GM21786 (cell line): ENCODE measurements at regions not wholly inside any gene's neighbourhood (a gene's known extent, or its start where the extent isn't known, plus 50 kb on each side); places are given as distances from the start of the nearest gene placed in this dataset.

Source experiments
- ATAC-seq: cut with Tn5 transposase; IDR thresholded peaks from one replicate; pipeline ENCODE4 v1.9.1; 2021; ENCODE audit not compliant: unreplicated experiment

DNA sequence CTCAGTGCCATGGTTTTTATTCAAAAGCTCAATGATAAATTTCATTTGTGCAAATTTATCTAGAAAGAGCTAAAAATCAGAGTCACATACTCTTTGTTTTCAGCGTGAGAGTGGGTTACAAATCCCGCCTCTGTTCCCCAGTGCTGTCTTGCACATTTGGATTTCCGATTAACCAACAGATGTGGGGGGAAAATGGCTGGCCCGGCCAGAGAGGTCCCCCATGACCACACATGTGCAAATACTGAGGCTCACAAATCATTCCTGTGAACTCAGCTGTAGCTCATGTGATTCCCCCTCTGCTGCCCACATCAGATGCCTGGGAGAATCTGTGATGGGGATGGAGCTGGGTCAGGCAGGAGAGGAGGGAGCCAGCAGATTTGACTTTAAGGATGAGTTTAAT is 168.7 kb downstream of the PAX1 start:
- no peak for ATAC-seq

GRCh38 chr20:21873291-21873690 is 167.8 kb downstream of the PAX1 start:
- no peak for ATAC-seq

DNA sequence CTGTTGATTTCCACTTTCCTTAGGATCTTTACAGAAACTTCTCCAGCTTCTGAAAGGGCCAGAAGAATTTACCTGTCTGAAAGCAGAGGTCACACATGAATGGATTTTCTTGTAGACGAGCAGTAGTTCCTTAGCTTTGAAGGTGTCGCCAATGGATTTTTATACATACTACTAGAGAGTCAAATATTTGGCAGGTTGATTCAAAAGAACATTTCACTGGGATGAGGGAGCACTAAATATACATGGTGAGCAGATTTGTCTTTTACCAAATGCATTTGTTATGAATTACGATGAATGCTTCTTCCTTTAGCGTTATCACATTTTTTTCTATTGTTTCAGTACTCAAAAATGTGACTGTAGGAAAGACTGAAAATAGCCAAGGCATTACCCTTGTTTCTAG is 162.3 kb downstream of the PAX1 start:
- no peak for ATAC-seq

GRCh38 chr20:21867353-21867752 is 161.9 kb downstream of the PAX1 start:
- ATAC-seq, result no peak

- no peak for ATAC-seq
Observed at GRCh38 chr20:21862956-21863355, 157.5 kb downstream of the PAX1 start.

DNA sequence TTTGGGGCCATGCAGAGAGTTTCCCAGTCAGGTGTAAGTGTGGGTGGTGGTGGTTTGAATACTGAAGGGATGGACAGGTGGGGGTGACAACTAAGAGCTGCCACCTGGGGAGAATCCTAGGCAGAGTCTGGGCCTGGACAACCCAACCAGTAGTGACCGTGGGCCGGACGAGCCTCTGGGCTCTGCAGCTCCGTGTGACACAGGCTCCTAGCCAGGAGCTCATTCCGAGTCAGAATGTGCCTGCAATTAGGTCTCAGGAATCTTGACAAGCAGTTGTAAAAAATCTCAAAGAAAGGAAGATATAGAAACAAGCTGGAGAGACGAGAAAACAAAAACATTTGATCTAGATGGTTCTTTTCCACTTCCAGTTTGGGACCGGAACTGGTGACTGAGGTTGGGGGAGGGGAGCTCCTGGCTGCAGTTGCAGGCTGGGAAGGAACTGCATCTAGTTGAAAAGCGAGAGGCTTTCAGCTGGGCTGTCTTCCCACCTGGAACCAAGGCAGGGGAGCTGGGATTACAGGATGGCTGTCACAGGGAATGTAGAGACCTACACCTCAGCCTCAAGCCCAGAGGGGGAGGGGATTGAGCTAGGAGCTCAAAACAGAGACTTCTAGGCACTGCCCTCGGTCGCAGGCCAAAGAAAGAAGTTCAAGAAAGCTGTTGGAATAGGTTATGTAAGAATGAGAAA is 156.9 kb downstream of the PAX1 start:
- no peak for ATAC-seq

DNA sequence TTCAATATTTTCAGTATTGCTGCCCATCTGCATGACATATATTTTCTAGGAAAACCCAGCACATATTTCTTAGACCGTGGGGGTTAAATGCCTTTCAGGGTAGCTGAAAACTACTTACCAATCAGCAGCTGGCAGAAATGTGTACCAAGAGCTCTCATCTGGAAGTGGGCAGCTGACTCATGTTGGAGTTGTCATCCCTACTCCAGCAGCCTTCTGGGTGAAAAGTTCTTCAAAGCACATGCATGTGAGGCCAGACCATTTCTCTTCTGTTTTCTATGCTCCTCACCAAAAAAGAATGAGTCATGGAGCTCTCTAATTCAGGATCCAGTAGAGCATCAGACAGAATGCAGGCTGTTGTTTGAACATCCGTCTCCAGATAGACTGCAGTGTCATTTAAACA is 135.5 kb downstream of the PAX1 start:
- no peak for ATAC-seq

DNA sequence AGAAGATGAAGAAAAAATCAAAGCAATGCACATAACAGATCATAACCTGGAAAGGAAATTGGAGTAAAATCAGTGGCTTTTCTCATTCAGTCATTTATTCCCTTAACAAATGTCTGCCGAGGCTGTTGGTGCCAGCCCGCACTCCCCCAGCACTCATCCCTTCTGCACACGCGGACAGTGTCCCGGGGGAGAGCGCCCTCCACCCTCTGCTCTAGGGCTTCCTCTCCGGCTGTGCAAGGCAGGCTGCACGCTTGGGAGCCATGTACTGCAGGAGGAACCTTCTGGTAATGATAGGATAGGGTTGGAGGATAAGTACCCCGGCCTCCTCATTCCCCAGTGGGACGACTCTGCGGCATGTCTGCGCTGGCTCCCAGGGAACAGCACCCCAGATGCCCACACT is 134.5 kb downstream of the PAX1 start:
- ATAC-seq, result no peak

- ATAC-seq, result no peak
Observed at GRCh38 chr20:21836346-21836745, 130.9 kb downstream of the PAX1 start.

DNA sequence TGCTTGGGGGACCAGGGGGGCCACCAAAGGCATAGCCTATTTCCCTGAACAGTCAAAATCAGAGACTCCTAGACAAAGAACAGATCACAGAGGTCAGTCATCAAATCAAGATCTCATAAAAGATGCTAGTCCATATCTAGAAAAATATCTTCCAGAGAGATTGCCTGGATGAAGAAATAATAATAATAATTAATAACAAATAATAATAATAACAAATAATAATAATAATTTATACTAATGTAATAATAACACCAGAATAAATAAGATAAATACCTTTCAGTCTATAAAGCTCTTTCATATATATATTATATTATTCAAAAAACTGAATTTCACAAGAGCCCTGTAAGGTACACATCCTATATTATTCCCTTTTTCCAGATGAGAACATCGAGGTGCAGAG is 129.6 kb downstream of the PAX1 start:
- ATAC-seq, result no peak

DNA sequence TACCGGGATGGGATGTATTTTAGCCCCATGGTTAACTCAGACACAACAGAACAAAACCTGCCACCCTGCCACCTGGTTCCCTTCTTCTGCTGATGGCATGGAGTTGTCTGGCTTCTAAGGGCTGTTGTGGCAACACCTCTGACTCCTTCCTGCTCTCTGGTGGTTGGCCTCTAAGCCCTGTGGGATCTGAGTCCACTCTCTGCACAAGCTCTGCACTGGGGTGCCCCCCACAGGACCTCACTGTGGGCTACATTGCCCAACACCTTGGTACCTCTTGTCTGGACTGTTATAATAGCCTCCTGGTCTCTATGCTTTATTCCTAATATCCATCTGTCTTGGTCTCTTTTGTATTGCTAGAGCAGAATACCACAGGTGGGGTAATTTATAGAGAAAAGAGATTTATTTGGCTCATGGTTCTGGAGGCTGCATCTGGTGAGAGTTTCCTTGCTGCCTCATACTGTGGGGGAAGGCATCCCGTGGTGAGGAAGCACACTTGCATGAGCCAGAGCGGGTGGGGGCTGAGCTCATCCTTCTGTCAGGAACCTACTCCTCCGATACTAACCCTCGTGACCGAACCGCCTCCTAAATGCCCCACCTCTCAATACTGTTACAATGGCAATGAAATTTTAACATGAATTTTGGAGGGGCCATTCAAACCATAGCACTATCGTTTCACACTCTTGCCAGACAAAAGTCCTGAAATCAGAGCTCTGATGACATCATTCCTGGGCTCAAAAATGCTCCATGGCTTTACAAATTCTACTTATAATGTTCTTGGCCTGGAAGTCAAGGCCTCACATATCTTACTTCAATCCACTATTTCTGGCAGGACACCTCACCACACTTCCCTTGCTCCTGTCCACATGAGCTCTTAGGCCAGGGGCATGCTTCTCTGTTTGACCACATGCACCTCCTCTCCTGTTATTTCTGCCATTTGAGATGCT is 127.2 kb downstream of the PAX1 start:
- no peak for ATAC-seq

GRCh38 chr20:21826976-21827375 is 121.5 kb downstream of the PAX1 start:
- no peak for ATAC-seq

- no peak for ATAC-seq
Observed at GRCh38 chr20:21821358-21821757, 115.9 kb downstream of the PAX1 start.

DNA sequence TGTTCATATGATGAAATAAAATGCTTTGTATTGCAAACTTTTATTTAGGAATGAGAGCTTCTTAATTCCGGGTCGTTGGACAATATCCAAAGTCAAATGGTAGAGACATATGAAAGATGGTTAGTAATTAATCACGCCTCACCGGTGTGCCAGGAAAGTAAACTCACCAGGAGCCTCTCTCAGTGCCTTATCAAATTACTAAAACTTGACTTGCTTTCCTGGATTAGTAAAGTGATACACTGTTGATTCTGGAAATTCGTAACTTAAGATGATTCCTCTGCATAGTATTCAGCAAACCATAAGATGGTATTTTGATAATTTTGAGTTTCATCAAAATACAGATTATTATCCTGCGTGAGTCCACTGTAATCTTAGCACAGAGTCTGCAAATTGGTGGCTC is 115.2 kb downstream of the PAX1 start:
- ATAC-seq, result no peak

DNA sequence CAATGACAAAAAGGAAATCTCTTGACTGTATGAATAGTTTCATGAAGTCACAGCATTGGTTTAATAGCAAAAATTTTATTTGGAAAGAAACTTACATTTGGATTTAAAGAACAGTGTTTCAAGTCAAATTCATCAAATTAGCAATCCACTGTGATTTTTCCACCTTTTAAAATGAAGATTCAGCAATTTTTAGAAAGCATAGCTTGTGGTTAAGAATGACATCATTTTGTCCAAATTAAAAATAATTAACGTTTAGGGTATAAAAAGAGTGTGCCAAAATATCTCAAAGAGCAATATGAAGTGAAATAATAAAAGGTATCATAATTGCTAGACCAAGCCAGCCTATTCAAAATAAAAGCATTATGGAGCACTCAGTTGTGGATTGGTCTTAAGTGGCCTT is 114.6 kb downstream of the PAX1 start:
- ATAC-seq, result no peak

DNA sequence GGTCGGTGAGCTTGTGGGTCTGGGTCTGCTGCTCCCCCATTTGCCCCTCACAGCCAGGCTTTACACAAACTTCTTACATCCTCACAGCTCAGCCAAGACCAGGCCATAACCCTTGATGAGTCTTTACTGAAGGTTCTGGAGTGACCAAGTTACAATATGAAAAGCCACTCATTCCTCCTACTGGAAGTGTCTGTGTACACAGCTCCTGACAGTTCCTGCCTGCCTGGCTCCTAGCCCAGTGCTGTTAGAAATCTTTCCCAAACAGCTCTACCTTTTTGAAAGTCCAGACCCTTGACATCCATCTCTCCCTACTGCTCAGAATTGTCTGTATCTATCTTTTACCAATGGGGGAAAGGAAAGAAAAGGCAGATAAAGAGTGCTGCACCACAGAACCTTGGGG is 106.9 kb downstream of the PAX1 start:
- no peak for ATAC-seq

- no peak for ATAC-seq
Observed at GRCh38 chr20:21809961-21810523, 104.6 kb downstream of the PAX1 start.

- no peak for ATAC-seq
Observed at GRCh38 chr20:21808863-21809664, 103.6 kb downstream of the PAX1 start.

- ATAC-seq, result no peak
Observed at GRCh38 chr20:21808139-21808538, 102.7 kb downstream of the PAX1 start.

GRCh38 chr20:21804802-21805201 is 99.3 kb downstream of the PAX1 start:
- ATAC-seq, result no peak

DNA sequence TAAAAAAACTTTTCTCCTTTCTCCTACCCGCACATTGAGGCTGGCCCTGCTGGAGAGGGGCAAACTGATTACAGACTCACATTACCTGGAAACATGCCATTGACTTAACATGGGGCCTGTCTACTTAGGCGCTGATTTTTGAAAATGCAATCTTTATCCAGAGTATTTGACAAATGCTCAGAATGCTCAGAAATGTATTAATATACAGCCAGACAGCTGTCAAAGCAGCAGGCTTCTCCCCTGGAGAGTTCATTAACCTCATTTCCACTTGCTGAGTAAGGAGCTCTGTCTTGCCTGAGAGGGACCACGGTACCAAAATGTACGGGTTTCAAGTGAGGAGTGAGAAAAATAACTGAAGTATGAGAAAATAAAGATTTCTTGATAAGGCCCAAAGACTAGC is 95.7 kb downstream of the PAX1 start:
- ATAC-seq, result no peak
